HL-60 (cell line): ENCODE measurements at regions not wholly inside any gene's neighbourhood (a gene's known extent, or its start where the extent isn't known, plus 50 kb on each side); places are given as distances from the start of the nearest gene placed in this dataset.

Experiments
- POLR2AphosphoS5 ChIP-seq: IDR thresholded peaks from 2 replicates; pipeline ENCODE4 v1.6.1; 2012; ENCODE audit warnings: low read depth
- TF ChIP-seq, protein P1 (sequence below): IDR thresholded peaks from one replicate; pipeline ENCODE4 v1.5.1; 2011; ENCODE audit warnings: low read length, control low read depth, inconsistent platforms; ENCODE audit not compliant: insufficient read depth
- TF ChIP-seq, protein P2 (sequence below): IDR thresholded peaks from 2 replicates; pipeline ENCODE4 v1.6.1; 2012; ENCODE audit warnings: low read depth; ENCODE audit not compliant: insufficient replicate concordance

DNA sequence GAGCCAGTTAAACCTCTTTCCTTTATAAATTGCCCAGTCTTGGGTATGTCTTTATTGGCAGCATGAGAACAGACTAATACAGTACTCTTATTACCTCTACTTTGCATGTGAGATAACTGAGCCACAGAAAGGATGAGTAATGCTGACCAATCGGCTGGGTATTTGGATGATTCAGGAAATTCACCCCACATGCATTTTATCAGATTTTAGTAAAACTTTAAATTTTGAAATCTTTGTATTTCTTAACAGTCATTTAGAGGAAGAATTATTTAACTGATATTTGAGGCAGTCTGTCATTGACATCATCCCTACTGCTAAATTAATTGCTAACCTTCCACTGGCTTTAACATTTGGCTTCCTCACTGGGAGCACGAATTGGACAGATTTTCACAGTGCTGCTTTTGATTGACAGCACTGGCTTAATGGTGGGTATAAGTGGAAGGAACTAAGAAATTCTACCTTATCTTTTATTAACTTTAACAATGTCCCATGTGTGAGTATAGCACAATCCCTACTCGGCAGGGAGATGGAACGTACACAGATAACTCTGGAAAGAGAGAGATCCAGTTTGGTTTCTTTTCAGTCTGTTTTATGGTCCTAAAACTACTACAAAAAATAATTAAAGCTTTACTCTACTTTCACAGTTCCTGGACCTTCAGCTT lies 261.0 kb downstream of the DACT1 start:
- TF ChIP-seq, protein P1, sequence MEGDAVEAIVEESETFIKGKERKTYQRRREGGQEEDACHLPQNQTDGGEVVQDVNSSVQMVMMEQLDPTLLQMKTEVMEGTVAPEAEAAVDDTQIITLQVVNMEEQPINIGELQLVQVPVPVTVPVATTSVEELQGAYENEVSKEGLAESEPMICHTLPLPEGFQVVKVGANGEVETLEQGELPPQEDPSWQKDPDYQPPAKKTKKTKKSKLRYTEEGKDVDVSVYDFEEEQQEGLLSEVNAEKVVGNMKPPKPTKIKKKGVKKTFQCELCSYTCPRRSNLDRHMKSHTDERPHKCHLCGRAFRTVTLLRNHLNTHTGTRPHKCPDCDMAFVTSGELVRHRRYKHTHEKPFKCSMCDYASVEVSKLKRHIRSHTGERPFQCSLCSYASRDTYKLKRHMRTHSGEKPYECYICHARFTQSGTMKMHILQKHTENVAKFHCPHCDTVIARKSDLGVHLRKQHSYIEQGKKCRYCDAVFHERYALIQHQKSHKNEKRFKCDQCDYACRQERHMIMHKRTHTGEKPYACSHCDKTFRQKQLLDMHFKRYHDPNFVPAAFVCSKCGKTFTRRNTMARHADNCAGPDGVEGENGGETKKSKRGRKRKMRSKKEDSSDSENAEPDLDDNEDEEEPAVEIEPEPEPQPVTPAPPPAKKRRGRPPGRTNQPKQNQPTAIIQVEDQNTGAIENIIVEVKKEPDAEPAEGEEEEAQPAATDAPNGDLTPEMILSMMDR = no peak
- no peak for TF ChIP-seq POLR2AphosphoS5
- TF ChIP-seq, protein P2, sequence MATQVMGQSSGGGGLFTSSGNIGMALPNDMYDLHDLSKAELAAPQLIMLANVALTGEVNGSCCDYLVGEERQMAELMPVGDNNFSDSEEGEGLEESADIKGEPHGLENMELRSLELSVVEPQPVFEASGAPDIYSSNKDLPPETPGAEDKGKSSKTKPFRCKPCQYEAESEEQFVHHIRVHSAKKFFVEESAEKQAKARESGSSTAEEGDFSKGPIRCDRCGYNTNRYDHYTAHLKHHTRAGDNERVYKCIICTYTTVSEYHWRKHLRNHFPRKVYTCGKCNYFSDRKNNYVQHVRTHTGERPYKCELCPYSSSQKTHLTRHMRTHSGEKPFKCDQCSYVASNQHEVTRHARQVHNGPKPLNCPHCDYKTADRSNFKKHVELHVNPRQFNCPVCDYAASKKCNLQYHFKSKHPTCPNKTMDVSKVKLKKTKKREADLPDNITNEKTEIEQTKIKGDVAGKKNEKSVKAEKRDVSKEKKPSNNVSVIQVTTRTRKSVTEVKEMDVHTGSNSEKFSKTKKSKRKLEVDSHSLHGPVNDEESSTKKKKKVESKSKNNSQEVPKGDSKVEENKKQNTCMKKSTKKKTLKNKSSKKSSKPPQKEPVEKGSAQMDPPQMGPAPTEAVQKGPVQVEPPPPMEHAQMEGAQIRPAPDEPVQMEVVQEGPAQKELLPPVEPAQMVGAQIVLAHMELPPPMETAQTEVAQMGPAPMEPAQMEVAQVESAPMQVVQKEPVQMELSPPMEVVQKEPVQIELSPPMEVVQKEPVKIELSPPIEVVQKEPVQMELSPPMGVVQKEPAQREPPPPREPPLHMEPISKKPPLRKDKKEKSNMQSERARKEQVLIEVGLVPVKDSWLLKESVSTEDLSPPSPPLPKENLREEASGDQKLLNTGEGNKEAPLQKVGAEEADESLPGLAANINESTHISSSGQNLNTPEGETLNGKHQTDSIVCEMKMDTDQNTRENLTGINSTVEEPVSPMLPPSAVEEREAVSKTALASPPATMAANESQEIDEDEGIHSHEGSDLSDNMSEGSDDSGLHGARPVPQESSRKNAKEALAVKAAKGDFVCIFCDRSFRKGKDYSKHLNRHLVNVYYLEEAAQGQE = no peak
